GM18498 (cell line): ENCODE measurements at regions not wholly inside any gene's neighbourhood (a gene's known extent, or its start where the extent isn't known, plus 50 kb on each side); places are given as distances from the start of the nearest gene placed in this dataset.
"Not testable (repeated sequence)": the region's sequence is repeated elsewhere in the genome, so short reads cannot be mapped to it uniquely, and the experiment has no call there.

Experiments used
- ATAC-seq: cut with Tn5 transposase; IDR thresholded peaks from one replicate; pipeline ENCODE4 v1.9.1; 2021; ENCODE audit warnings: mild to moderate bottlenecking, moderate library complexity; ENCODE audit not compliant: unreplicated experiment

DNA sequence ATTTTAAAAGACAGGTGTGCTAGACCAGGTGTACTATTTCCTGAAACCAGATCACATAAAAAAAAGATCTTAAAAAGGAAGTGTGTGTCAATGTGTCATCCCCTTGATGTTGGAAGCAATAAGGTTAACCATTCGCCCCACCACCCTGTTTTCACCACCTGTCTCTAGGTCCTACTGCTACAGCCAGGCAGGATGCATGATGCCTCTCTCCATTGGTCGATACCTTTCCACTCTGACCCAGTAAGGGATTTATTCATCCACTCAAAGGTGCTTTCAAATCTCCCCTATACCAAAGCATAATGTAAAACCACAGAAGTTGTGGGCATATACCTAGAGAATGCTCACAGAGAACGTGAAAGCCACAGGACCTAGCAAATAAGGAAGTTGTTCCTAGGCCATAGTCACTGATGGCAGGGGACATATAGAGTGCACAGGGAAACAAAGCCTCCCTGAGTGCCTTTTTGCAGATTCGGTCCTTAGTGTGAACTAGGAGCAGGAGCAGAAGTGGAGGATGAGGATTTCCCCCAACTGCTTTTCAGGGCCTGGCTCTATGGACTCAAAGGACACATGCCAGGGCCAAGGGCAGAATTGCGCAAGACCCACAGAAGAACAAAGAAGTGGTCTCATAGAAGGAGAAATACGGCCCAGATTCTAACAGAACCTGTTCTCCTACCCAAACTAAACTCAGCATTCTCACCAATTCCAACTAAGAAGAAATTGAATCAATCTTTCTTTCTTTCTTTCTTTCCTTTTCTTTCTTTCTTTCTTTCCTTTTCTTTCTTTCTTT is 631.5 kb upstream of the NRP1 start:
- no peak for ATAC-seq

DNA sequence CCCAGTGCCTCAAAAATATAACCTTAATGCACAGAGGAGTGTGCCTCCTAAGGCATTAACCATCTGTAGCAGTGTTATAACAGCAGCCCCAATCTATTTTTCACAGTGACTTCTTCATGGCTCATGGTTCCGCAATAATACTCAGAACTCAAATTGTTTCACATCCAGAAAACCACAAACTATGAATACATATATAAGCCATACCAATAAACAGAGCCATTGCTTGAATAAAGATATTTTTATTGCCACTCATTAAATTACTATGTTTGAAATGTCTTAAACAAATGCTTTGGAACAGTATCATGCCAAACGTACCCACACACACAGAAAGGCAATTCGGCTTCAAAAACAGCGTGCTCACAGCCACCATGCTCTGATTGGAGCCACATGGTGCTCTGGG is 629.3 kb upstream of the NRP1 start:
- ATAC-seq: no peak

DNA sequence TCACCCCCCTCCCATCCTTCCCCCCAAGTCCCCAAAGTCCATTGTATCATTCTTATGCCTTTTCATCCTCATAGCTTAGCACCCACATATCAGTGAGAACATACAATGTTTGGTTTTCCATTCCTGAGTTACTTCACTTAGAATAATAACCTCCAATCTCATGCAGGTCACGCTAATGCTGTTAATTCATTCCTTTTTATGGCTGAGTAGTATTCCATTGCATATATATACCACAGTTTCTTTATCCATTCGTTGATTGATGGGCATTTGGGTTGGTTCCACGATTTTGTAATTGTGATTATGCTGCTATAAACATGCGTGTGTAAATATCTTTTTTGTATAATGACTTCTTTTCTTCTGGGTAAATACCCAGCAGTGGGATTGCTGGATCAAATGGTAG is 621.9 kb upstream of the NRP1 start:
- ATAC-seq: not testable (repeated sequence)

DNA sequence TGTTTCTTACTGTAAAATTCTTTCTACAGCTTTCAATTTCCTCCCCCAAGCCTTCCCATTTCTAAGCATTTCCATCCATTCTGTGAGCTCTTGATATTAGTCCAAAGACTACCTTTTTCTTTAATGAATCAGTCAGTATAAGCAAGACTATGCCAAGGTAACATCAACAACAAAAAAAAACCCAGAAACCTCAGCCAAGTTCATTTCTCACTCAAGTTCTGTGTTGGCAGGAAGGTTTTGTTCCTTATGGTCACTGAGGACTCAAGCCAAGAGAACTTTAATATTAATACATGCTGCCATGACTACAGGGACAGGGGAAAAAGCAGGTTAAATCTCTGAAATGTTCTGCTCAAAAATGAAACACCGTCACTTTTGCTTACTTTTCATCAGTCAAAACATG is 621.2 kb upstream of the NRP1 start:
- no peak for ATAC-seq

DNA sequence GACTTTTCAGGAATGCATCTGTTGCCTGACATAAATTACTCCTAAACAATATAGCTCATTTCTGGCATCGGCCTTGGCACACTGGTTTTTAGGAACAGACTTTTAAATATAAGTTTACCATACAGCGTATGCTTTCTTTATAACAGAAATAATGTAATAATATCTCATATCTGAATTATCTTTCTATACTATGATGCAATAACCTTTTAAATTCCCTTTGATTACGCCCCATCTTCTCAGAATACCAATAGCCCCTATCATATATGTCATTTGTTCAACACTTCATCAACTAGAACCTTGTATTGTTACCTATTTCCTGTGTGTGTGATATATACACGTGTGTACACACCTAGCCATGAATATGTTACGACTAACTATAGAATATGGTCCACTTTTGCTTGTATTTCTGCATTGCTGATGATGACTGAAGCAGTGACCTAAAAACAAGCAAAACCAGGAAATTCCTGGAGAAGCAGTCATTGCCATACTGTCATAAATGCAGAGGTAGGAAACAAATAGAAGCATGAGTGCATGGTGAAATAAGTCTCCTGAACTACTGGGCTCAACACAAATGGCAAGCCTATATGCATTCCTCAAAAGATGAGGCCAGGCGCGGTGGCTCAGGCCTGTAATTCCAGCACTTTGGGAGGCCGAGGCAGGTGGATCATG is 618.4 kb upstream of the NRP1 start:
- ATAC-seq: no peak

DNA sequence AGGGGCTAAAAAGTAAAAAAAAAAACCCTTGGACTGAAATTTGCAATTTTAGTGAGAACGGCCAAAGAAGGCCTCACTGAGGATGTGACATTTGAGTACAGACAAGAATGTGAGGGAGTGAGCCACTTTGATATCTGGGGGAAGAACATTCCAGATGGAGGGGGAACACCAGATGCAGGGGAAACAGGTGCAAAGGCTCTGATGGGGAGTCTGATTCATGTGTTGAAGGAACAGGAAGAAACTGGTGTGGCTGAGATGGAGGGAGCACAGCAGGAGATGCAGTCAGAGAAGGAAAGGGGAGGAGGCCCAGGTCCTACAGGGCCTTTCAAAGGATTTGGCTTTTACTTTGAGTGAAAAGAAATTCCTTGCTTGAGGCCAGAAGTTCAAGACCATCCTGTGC is 615.7 kb upstream of the NRP1 start:
- no peak for ATAC-seq

DNA sequence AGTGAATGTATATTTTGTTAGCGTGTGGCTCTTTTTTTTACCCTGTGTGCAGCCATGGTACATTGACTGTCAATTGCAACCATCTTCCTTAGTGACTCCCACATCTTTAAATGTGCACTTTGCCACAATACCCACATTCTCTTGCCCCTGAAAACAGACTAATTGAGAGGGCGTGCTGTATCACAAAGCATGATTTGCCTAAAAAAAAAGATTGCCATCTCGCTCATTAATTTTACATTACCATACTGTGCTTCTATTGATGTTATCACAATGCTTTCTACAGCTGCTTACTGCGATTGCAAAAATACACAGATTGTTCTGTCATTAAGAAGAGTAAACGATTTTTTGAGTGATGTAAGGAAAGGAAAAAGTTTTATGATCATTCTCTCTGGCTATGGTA is 613.1 kb upstream of the NRP1 start:
- ATAC-seq: no peak

DNA sequence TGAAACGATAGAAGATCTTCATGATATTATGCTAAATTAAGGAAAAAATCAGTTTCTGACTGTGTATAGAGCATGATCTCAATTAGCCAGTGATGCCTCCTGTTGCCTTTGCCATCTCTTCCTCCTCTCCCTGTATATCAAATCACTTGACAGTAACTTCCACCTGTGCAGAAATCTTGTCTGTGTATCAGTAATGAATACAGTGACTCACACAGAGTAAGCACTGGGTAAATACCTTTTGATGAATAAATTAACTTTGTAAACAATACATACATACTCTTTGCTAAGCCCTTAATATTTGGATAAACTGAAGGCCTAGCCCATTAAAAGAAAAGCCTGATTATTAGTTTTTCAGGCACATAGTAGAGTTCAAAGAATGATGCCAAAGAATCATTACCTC is 610.6 kb upstream of the NRP1 start:
- ATAC-seq: no peak

DNA sequence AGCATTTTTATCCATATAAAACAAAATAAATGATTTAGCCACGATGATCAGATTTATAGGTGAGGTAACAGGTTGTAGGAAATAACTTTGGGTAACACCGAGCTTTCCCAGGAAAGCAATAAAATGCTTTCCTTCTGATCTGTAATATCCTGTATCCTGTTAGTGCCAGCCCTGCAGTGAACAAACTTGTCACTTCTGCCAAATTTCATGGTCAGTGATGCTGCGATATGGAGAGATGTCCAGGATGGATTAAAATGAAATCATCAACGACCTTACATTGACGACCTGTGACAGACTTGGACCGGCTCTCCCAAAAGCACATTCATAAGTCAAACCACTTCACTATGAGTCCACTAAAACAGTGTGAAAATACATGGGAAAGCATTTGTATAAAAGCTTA is 608.0 kb upstream of the NRP1 start:
- no peak for ATAC-seq

DNA sequence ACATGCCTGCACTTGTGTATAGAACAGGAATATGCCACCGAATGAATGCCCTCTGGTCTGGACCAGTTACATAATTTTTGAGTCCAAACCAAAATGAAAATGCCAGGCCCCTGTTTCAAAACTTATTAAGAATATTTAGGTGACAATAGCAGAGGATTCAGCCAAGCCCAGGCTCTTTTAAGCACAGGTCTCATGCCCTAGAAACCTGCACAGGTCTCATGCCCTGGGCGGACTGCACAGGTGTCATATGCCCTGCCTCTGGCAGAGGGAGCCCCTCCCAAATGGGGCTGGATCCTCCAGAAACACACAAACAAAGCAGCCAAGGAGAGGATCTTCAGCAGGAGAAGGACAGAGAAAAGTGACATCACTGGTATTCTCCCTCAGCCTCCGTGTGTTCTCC is 605.4 kb upstream of the NRP1 start:
- no peak for ATAC-seq

DNA sequence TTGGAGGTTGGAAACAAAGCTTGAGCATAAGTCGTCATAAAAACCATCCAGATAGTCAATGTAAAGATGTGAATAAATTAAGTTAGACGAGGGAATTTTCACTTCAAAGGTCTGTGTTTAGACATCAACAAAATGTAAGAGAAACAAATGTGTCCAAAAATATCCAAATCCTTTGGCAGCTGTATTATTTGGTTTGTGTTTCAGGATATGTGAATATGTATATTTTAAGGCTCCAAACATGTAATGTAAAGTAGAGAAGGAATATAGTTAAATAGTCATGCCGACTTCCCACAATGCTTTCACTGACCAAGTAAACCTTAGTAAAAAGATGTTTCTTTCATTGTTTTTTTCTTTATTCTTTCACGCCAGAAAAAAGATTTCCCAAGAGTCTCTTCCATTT is 604.9 kb upstream of the NRP1 start:
- no peak for ATAC-seq

DNA sequence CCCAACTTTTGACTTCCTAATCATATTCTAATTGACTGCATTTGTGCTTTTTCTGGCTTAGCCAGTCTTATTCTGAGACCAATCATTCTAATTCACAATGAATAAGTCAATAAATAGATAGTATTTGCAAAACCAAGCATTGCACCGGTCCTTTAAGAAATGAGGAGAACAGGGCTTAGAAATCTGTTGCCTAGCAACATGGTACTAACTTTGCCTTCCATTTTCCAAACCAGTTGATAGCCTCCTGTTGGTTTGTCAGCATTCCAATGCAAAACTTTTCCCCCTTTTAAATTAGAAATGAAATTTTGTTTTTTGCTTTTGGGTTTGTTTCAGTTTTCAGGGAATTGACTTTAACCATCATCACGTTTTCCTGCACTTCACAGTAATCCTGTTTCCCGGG is 603.5 kb upstream of the NRP1 start:
- ATAC-seq: no peak

DNA sequence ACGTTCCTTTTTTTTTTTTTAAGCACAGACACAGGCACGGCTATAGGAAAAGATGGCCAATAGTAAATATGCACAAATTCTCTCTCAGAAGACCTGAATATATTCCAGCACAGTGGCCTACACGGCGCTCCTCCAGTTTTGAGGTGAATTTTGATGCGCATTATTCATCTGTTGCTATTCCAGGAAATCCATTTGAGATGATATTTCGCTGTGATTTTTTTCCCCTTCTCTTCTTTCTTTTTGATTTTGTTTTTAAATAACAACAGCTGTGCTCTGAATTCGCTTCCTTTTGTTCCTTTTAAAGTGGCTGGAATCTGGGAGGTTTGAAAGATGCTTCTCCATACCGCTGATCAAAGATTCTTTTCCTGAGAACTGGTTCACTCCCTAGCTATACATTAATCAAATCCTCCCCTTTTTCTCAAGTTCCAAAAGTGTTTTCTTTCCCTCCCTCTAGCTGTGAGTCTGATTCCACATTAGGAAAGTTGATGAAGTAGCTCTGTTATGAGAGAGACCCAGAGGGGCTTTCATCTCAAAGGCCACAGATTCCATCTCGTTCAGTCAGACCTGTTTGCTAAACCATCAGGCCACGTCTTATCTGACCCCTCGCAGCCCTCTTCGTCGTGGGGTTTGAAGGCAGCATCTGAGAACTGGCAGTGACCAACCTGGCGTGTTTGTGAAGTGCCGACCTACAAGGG is 602.7 kb upstream of the NRP1 start:
- no peak for ATAC-seq

DNA sequence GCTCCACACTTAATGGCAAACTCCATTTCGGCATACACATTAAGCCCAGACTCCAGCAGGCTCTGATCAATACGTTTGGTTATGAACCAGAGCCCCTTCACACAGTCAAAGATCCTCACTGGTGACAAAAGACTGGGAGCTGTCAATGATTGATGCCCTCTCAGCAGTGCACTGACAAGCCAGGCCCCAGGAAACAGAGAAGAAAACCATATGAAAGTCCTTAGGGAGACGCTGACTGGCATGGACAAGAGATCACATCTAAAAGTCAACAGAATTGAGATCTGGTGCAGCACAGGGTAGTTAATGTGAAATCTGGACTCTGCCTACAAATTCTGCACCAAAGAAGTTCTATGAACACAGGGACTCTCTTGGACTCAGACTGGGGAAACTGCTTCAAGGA is 600.9 kb upstream of the NRP1 start:
- ATAC-seq: no peak

DNA sequence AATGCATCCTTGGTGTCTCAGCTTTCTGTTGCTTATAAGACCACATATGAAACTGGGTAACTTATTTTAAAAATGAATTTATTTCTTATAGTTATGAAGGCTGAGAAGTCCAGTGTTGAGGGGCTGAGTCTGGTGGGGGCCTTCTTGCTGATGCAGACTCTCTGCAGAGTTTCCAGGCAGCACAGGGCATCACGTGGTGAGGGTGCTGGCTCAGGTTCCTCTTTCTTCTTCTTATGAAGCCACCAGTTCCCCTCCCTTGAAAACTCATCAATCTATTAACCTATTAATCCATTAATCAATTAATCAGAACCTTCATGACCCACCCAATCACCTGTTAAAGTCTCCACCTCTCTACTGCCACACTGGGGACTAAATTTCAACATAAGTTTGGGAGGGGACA is 595.6 kb upstream of the NRP1 start:
- ATAC-seq: no peak

DNA sequence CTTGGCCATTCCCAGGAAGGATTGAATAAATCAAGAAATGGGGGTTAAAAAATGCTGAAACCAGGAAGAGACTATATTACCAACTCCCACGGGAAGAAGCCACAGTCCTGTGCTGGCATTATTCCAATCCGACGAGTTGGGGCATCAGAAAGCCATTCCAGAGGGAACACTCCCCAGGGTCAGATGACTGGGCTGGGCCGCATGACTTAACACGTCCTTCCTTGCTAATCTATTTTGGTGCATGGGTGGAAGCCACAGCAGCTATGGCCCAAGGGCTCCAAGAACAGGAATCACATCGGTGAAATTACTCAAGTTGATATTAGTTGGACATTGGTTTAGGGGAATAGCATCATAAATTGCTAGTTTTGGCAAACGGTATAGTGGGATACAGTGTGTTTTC is 592.9 kb upstream of the NRP1 start:
- no peak for ATAC-seq

DNA sequence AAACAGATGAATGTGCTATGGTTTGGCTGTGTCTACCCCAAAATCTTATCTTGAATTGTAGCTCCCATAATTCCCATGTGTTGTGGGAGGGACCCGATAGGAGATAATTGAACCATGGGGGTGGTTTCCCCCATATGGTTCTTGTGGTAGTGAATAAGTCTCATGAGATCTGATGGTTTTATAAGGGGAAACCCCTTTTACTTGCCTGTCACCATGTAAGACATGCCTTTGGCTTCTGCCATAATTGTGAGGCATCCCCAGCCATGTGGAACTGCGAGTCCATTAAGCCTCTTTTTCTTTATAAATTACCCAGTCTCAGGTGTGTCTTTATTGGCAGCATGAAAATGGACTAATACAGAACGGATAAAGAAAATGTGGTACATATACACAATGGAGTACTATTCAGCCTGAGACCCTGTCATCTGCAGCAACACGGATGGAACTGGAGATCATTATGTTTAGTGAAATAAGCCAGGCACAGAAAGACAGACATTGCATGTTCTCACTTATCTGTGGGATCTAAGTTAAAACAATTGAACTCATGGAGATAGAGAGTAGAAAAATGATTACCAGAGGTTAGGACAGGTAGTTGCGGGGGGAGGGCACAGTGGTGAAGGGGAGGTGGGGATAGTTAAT is 587.6 kb upstream of the NRP1 start:
- no peak for ATAC-seq

DNA sequence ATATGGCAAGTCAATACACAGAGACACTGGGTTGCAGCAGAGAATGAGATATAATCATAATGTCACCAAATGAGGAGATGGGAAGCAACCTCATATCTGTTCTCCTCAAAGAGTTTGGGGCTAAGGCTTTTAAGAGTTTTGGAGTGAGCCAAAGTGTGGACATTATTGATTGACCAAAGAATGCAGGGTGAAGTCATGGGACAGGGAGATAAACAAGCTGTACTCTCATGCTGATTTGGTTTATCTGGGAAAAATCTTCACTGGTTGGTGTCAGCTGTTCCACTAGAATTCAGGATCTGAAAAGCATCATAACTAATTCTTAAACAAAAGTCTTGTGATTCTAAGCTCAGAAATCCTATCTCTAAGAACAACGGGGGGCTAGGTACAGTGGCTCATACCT is 585.9 kb upstream of the NRP1 start:
- ATAC-seq: no peak

DNA sequence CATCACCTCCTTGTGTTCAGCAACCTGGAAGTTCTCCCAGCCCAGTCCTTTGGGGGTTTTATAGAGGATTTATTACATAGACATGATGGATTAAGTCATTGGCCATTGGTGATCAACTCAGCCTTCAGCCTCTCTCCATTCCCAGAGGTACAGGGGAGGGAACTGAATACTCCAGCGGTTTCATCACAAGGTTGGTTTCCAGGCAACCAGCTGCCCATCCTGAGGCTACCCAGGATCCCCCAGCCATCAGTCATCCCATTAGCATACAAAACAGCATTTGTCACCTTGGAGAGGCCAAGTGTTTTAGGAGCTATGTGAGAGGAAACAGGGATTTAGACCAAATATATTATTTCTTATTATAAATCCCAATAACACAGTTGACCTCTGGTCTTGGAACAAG is 584.8 kb upstream of the NRP1 start:
- ATAC-seq: no peak

DNA sequence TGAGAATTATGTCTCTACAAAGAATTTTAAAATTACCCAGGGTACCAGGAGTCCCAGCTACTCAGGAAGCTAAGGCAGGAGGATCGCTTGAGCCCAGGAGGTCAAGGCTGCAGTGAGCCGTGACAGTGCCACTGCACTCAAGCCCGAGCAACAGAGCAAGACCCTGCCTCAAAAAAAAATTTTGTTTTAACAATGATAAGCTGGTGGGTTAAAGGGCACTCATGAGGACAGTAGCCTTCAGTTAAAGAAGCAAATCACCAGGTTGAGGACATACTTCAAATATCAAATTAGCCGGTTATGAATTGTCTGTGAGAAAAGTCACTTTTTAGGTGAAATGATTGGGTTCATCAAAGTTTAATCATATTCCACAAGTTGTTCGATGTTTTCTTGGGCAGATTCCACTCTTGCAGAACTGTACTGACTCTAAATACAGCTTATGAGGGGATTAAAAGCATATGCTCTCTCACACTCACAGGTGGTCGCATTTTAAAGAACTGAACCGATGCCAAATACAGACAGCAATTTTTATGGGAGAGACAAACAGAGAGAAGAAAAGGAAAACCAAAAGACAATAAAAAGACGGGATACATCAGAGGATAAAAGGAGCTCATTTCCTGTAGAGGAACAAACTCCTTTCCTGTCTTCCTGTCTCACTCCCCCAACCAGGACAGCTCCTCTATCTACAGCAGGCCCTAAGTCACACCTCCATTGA is 582.8 kb upstream of the NRP1 start:
- no peak for ATAC-seq

DNA sequence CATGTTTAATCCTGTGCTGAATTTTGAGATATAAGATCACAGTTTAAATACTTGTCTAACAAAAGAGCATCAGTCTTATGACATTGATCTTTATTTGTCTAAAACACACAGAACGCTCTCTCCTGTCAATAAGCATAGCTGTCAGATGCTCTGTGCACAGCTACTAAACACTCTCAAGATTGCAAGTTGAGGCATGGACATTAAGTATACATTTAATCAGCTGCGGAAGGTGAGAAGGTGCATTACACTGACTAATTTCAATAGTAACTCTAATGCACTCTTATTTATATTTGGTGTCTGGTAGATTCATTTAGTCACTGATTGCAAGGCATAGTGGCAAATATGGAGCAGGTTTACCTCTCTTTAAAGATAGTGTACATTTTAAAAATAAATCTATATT is 580.3 kb upstream of the NRP1 start:
- no peak for ATAC-seq
